ENCODE measurements at regions not wholly inside any gene's neighbourhood (a gene's known extent, or its start where the extent isn't known, plus 50 kb on each side); places are given as distances from the start of the nearest gene placed in this dataset.

GRCh38 chr16:82345318-82345717 lies 175.3 kb upstream of the MPHOSPH6 start:
- H3K9me3 ChIP-seq (ENCODE audit: low read depth) = no peaks in the 10 kb centered on the region
- H3K36me3 ChIP-seq = no peaks in the 10 kb centered on the region
- Mint-ChIP-seq H3K4me1 (peaks cover 10% of the 10 kb centered on the region), H3K27me3 (ENCODE audit: insufficient read depth, low read depth) (peaks cover 8% of the 10 kb centered on the region), H3K27ac (no peak overlapping the region), H3K9me3 (peaks cover 3% of the 10 kb centered on the region), H3K36me3 (no peaks in the 10 kb centered on the region), H3K4me3 (no peak overlapping the region)
- H3K4me2 ChIP-seq = no peak overlapping the region
- H3K9ac ChIP-seq = no peak overlapping the region
- no peaks in the 10 kb centered on the region for H3K79me2 ChIP-seq (ENCODE audit: low read depth)
- H3K4me1 ChIP-seq = peaks cover 10% of the 10 kb centered on the region
- peak; percentile 1 for DNase-seq (ENCODE audit: low spot score)
- TF ChIP-seq EZH2phosphoT487 (IDR thresholded peaks at IDR 0.05) (no peak), CTCF (IDR thresholded peaks at IDR 0.05) (no peak), EZH2 (IDR thresholded peaks at IDR 0.05) (no peak)
- H3K4me3 ChIP-seq = no peak overlapping the region
- H3F3A ChIP-seq (ENCODE audit: low read depth) = peaks cover 6% of the 10 kb centered on the region
- H4K20me1 ChIP-seq (ENCODE audit: low read depth) = no peaks in the 10 kb centered on the region
- H2AFZ ChIP-seq (replicated peaks) = peak overlapping the region; percentile 42
- H3K27ac ChIP-seq = no peak overlapping the region
- no peaks in the 10 kb centered on the region for H3K27me3 ChIP-seq

- Histone ChIP-seq H3K27ac (no peak overlapping the region), H3K27me3 (no peaks in the 10 kb centered on the region), H3K36me3 (no peaks in the 10 kb centered on the region), H3K9ac (no peak overlapping the region), H3K9me3 (ENCODE audit: low read depth) (no peaks in the 10 kb centered on the region), H2AFZ (replicated peaks) (no peak overlapping the region), H4K20me1 (ENCODE audit: low read depth) (no peaks in the 10 kb centered on the region), H3F3A (ENCODE audit: low read depth) (peaks cover 6% of the 10 kb centered on the region), H3K4me3 (no peak overlapping the region), H3K4me1 (peaks cover 10% of the 10 kb centered on the region), H3K79me2 (ENCODE audit: low read depth) (no peaks in the 10 kb centered on the region), H3K4me2 (no peak overlapping the region)
- Mint-ChIP-seq H3K36me3 (no peaks in the 10 kb centered on the region), H3K9me3 (peaks cover 3% of the 10 kb centered on the region), H3K4me3 (no peak overlapping the region), H3K27ac (no peak overlapping the region), H3K4me1 (peaks cover 15% of the 10 kb centered on the region), H3K27me3 (ENCODE audit: insufficient read depth, low read depth) (peaks cover 7% of the 10 kb centered on the region)
- TF ChIP-seq EZH2 (IDR thresholded peaks at IDR 0.05) (no peak), EZH2phosphoT487 (IDR thresholded peaks at IDR 0.05) (no peak), CTCF (IDR thresholded peaks at IDR 0.05) (peak; percentile 63)
- peak; percentile 47 for DNase-seq (ENCODE audit: low spot score)
These were observed 174.1 kb upstream of the MPHOSPH6 start for GRCh38 chr16:82344157-82344556.

GRCh38 chr16:82341146-82341669 lies 171.2 kb upstream of the MPHOSPH6 start:
- Histone ChIP-seq H3K27me3 (no peaks in the 10 kb centered on the region), H3F3A (ENCODE audit: low read depth) (no peaks in the 10 kb centered on the region), H3K9ac (no peak overlapping the region), H3K27ac (no peak overlapping the region), H4K20me1 (ENCODE audit: low read depth) (no peaks in the 10 kb centered on the region), H2AFZ (replicated peaks) (no peak overlapping the region), H3K36me3 (no peaks in the 10 kb centered on the region), H3K79me2 (ENCODE audit: low read depth) (no peaks in the 10 kb centered on the region), H3K4me2 (no peak overlapping the region), H3K4me3 (no peak overlapping the region), H3K4me1 (no peaks in the 10 kb centered on the region), H3K9me3 (ENCODE audit: low read depth) (no peaks in the 10 kb centered on the region)
- TF ChIP-seq EZH2phosphoT487 (IDR thresholded peaks at IDR 0.05) = no peak
- TF ChIP-seq EZH2 (IDR thresholded peaks at IDR 0.05) = no peak
- peaks cover 6% of the 10 kb centered on the region for H3K4me1 Mint-ChIP-seq
- no peaks in the 10 kb centered on the region for H3K36me3 Mint-ChIP-seq
- peaks cover 5% of the 10 kb centered on the region for H3K27me3 Mint-ChIP-seq (ENCODE audit: insufficient read depth, low read depth)
- no peak overlapping the region for H3K27ac Mint-ChIP-seq
- peaks cover 3% of the 10 kb centered on the region for H3K9me3 Mint-ChIP-seq
- no peak overlapping the region for H3K4me3 Mint-ChIP-seq
- no peak for DNase-seq (ENCODE audit: low spot score)

- peaks cover 5% of the 10 kb centered on the region for H3K27me3 Mint-ChIP-seq (ENCODE audit: insufficient read depth, low read depth)
- TF ChIP-seq CTCF (IDR thresholded peaks at IDR 0.05) (no peak), EZH2 (IDR thresholded peaks at IDR 0.05) (no peak), EZH2phosphoT487 (IDR thresholded peaks at IDR 0.05) (no peak)
These were observed 170.5 kb upstream of the MPHOSPH6 start for GRCh38 chr16:82340531-82340930.

More at GRCh38 chr16:82340531-82340930, 170.5 kb upstream of the MPHOSPH6 start:
- Histone ChIP-seq H3F3A (ENCODE audit: low read depth) (no peaks in the 10 kb centered on the region), H3K4me3 (no peak overlapping the region), H3K9me3 (ENCODE audit: low read depth) (no peaks in the 10 kb centered on the region), H2AFZ (replicated peaks) (no peak overlapping the region), H3K27me3 (no peaks in the 10 kb centered on the region), H3K36me3 (no peaks in the 10 kb centered on the region), H3K4me2 (no peak overlapping the region), H3K9ac (no peak overlapping the region), H3K79me2 (ENCODE audit: low read depth) (no peaks in the 10 kb centered on the region), H3K27ac (no peak overlapping the region), H3K4me1 (no peaks in the 10 kb centered on the region), H4K20me1 (ENCODE audit: low read depth) (no peaks in the 10 kb centered on the region)
- Mint-ChIP-seq H3K4me3 (no peak overlapping the region), H3K36me3 (no peaks in the 10 kb centered on the region), H3K4me1 (peaks cover 6% of the 10 kb centered on the region), H3K9me3 (peaks cover 3% of the 10 kb centered on the region), H3K27ac (no peak overlapping the region)
- DNase-seq (ENCODE audit: low spot score) = no peak

Data from neural progenitor cell (in vitro differentiated cells).